ENCODE measurements at regions not wholly inside any gene's neighbourhood (a gene's known extent, or its start where the extent isn't known, plus 50 kb on each side); places are given as distances from the start of the nearest gene placed in this dataset.

DNA sequence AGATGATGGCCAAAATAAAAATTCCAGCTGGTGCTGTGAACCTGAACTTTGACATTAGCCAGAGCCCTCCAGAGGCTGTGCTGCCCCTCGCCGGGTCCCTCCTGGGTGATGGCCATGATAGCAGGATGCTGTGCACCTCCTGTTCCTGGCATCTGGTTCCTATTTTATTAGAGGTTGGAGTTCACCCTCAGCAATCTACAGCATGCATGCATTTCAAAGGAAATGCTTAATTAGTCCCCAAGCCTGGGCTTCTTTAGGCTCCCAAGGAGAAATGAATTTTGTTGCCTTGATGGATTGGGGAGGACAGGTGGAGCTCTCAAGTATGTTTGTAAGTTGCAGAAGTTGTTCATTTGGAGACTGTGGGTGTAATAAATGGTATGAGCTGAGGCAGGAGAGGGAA, 166.9 kb downstream of the GLI2 start (continued):
- TF ChIP-seq, protein P1, sequence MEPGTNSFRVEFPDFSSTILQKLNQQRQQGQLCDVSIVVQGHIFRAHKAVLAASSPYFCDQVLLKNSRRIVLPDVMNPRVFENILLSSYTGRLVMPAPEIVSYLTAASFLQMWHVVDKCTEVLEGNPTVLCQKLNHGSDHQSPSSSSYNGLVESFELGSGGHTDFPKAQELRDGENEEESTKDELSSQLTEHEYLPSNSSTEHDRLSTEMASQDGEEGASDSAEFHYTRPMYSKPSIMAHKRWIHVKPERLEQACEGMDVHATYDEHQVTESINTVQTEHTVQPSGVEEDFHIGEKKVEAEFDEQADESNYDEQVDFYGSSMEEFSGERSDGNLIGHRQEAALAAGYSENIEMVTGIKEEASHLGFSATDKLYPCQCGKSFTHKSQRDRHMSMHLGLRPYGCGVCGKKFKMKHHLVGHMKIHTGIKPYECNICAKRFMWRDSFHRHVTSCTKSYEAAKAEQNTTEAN (CRISPR knock-in tag; IDR thresholded peaks at IDR 0.05) = no peak
- TF ChIP-seq, protein P2, sequence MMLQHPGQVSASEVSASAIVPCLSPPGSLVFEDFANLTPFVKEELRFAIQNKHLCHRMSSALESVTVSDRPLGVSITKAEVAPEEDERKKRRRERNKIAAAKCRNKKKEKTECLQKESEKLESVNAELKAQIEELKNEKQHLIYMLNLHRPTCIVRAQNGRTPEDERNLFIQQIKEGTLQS (CRISPR knock-in tag; conservative IDR thresholded peaks at IDR 0.05) = no peak
- TF ChIP-seq CBFB (CRISPR knock-in tag; IDR thresholded peaks at IDR 0.05; ENCODE audit: low read depth) = no peak
- TF ChIP-seq ESRRA (CRISPR knock-in tag; IDR thresholded peaks at IDR 0.05; ENCODE audit: borderline replicate concordance) = no peak

DNA sequence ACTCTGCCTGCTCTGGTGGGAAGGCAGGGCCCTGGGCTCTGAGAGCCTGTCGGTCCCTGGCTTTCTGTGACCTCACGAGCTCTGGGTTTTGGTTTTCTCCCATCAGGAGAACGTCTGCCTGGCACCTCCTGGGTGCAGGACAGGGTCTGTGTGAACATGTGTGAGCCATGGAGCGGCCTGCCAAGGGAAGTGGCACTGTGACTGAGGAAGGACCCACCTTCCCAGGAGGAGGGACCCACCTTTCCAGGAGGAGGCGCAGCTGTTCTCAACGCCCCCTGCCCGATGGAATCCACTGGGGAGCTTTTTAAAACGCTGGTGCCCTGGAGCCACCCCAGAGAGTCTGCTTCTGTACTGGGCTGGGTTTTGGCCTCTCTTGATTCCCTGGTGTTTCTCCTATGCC, 168.7 kb downstream of the GLI2 start:
- no peak for DNase-seq (ENCODE audit: low spot score)
- peak overlapping the region; percentile 93 for H3K27ac Mint-ChIP-seq
- CTCF ChIA-PET = interaction anchor here (0.9 to 1.7 kb wide), 6 partner anchors 22 to 339 kb away, joined by 3 to 5 read pairs (median 4); no protein-coding TSS in a partner anchor
- POLR2A ChIA-PET = interaction anchor here (0.6 kb wide), 1 partner anchor 45 kb away, joined by 3 read pairs; no protein-coding TSS in a partner anchor
- peaks cover 48% of the 10 kb centered on the region for H3K4me1 Mint-ChIP-seq
- no peak overlapping the region for H3K4me3 Mint-ChIP-seq
- no peaks in the 10 kb centered on the region for H3K27me3 Mint-ChIP-seq (ENCODE audit: low read depth)
- no peaks in the 10 kb centered on the region for H3K9me3 Mint-ChIP-seq
- H3K36me3 Mint-ChIP-seq = no peaks in the 10 kb centered on the region
- peak; percentile 25 for ATAC-seq
- no peak for TF ChIP-seq NFATC4 (CRISPR knock-in tag; IDR thresholded peaks at IDR 0.05)
- no peak for TF ChIP-seq TEAD4 (CRISPR knock-in tag; IDR thresholded peaks at IDR 0.05)
- TF ChIP-seq, protein P3, sequence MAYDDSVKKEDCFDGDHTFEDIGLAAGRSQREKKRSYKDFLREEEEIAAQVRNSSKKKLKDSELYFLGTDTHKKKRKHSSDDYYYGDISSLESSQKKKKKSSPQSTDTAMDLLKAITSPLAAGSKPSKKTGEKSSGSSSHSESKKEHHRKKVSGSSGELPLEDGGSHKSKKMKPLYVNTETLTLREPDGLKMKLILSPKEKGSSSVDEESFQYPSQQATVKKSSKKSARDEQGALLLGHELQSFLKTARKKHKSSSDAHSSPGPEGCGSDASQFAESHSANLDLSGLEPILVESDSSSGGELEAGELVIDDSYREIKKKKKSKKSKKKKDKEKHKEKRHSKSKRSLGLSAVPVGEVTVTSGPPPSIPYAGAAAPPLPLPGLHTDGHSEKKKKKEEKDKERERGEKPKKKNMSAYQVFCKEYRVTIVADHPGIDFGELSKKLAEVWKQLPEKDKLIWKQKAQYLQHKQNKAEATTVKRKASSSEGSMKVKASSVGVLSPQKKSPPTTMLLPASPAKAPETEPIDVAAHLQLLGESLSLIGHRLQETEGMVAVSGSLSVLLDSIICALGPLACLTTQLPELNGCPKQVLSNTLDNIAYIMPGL (CRISPR knock-in tag; IDR thresholded peaks at IDR 0.05) = no peak
- TF ChIP-seq, protein P4, sequence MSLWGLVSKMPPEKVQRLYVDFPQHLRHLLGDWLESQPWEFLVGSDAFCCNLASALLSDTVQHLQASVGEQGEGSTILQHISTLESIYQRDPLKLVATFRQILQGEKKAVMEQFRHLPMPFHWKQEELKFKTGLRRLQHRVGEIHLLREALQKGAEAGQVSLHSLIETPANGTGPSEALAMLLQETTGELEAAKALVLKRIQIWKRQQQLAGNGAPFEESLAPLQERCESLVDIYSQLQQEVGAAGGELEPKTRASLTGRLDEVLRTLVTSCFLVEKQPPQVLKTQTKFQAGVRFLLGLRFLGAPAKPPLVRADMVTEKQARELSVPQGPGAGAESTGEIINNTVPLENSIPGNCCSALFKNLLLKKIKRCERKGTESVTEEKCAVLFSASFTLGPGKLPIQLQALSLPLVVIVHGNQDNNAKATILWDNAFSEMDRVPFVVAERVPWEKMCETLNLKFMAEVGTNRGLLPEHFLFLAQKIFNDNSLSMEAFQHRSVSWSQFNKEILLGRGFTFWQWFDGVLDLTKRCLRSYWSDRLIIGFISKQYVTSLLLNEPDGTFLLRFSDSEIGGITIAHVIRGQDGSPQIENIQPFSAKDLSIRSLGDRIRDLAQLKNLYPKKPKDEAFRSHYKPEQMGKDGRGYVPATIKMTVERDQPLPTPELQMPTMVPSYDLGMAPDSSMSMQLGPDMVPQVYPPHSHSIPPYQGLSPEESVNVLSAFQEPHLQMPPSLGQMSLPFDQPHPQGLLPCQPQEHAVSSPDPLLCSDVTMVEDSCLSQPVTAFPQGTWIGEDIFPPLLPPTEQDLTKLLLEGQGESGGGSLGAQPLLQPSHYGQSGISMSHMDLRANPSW (CRISPR knock-in tag; conservative IDR thresholded peaks at IDR 0.05; ENCODE audit: low read depth) = no peak
- TF ChIP-seq TEAD1 (CRISPR knock-in tag; IDR thresholded peaks at IDR 0.05) = no peak
- no peak for TF ChIP-seq ZNF263 (CRISPR knock-in tag; IDR thresholded peaks at IDR 0.05; ENCODE audit: low read depth)
- TF ChIP-seq EMX1 (CRISPR knock-in tag; IDR thresholded peaks at IDR 0.05) = no peak
- TF ChIP-seq, protein P5, sequence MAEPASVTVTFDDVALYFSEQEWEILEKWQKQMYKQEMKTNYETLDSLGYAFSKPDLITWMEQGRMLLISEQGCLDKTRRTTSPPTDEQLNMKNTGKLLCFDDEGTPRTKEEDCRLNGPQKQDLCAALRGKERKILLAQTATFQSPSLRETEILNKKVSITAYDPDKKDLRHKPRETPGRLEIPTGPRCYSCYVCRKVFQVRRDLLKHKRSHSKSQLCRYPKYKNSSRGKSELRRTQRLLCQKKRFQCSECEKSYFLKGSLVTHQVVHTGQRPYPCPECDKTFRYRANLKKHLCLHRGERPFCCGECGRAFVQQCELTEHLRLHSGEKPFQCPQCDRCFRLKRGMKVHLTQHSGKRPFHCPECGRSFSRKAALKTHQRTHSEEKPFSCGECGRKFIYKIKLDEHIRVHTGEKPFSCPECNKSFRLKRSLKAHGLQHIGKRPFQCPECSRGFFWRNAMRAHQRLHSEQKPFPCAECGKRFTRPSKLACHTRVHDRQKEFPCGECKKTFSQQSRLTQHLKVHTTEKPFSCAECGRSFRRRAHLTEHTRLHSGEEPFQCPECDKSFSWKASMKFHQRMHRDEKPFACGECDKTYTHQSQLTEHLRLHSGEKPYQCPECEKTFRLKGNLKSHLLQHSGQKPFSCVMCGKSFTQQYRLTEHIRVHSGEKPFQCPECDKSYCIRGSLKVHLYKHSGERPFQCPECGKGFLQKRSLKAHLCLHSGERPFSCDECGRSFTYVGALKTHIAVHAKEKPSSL (CRISPR knock-in tag; conservative IDR thresholded peaks at IDR 0.05) = no peak
- no peak for TF ChIP-seq NFE2L1 (CRISPR knock-in tag; IDR thresholded peaks at IDR 0.05)
- TF ChIP-seq, protein P6, sequence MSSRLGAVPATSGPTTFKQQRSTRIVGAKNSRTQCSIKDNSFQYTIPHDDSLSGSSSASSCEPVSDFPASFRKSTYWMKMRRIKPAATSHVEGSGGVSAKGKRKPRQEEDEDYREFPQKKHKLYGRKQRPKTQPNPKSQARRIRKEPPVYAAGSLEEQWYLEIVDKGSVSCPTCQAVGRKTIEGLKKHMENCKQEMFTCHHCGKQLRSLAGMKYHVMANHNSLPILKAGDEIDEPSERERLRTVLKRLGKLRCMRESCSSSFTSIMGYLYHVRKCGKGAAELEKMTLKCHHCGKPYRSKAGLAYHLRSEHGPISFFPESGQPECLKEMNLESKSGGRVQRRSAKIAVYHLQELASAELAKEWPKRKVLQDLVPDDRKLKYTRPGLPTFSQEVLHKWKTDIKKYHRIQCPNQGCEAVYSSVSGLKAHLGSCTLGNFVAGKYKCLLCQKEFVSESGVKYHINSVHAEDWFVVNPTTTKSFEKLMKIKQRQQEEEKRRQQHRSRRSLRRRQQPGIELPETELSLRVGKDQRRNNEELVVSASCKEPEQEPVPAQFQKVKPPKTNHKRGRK (CRISPR knock-in tag; IDR thresholded peaks at IDR 0.05; ENCODE audit: borderline replicate concordance) = no peak
- TF ChIP-seq, protein P7, sequence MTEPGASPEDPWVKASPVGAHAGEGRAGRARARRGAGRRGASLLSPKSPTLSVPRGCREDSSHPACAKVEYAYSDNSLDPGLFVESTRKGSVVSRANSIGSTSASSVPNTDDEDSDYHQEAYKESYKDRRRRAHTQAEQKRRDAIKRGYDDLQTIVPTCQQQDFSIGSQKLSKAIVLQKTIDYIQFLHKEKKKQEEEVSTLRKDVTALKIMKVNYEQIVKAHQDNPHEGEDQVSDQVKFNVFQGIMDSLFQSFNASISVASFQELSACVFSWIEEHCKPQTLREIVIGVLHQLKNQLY (CRISPR knock-in tag; IDR thresholded peaks at IDR 0.05) = no peak
- no peak for TF ChIP-seq NFYB (CRISPR knock-in tag; conservative IDR thresholded peaks at IDR 0.05; ENCODE audit: low read depth)
- TF ChIP-seq, protein P2 (CRISPR knock-in tag; conservative IDR thresholded peaks at IDR 0.05) = no peak
- TF ChIP-seq ZNF396 (CRISPR knock-in tag; IDR thresholded peaks at IDR 0.05; ENCODE audit: borderline replicate concordance) = no peak
- no peak for TF ChIP-seq MYBL2 (CRISPR knock-in tag; IDR thresholded peaks at IDR 0.05)
- TF ChIP-seq SMAD3 (CRISPR knock-in tag; IDR thresholded peaks at IDR 0.05; ENCODE audit: borderline replicate concordance) = no peak
- TF ChIP-seq, protein P8, sequence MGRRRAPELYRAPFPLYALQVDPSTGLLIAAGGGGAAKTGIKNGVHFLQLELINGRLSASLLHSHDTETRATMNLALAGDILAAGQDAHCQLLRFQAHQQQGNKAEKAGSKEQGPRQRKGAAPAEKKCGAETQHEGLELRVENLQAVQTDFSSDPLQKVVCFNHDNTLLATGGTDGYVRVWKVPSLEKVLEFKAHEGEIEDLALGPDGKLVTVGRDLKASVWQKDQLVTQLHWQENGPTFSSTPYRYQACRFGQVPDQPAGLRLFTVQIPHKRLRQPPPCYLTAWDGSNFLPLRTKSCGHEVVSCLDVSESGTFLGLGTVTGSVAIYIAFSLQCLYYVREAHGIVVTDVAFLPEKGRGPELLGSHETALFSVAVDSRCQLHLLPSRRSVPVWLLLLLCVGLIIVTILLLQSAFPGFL (CRISPR knock-in tag; IDR thresholded peaks at IDR 0.05; ENCODE audit: borderline replicate concordance) = no peak
- no peak for TF ChIP-seq FOXJ3 (CRISPR knock-in tag; IDR thresholded peaks at IDR 0.05; ENCODE audit: borderline replicate concordance)
- TF ChIP-seq, protein P9, sequence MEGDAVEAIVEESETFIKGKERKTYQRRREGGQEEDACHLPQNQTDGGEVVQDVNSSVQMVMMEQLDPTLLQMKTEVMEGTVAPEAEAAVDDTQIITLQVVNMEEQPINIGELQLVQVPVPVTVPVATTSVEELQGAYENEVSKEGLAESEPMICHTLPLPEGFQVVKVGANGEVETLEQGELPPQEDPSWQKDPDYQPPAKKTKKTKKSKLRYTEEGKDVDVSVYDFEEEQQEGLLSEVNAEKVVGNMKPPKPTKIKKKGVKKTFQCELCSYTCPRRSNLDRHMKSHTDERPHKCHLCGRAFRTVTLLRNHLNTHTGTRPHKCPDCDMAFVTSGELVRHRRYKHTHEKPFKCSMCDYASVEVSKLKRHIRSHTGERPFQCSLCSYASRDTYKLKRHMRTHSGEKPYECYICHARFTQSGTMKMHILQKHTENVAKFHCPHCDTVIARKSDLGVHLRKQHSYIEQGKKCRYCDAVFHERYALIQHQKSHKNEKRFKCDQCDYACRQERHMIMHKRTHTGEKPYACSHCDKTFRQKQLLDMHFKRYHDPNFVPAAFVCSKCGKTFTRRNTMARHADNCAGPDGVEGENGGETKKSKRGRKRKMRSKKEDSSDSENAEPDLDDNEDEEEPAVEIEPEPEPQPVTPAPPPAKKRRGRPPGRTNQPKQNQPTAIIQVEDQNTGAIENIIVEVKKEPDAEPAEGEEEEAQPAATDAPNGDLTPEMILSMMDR (IDR thresholded peaks at IDR 0.05) = no peak
